ENCODE measurements at regions not wholly inside any gene's neighbourhood (a gene's known extent, or its start where the extent isn't known, plus 50 kb on each side); places are given as distances from the start of the nearest gene placed in this dataset.

GRCh38 chr1:63269571-63269970 lies 52.8 kb upstream of the FOXD3 start:
- Histone ChIP-seq H3K36me3 (no peaks in the 10 kb centered on the region), H3K9me3 (no peaks in the 10 kb centered on the region), H3K4me1 (no peaks in the 10 kb centered on the region), H3K27me3 (ENCODE audit: low read depth) (no peaks in the 10 kb centered on the region), H3K4me3 (no peak overlapping the region), H3K27ac (no peak overlapping the region)
- DNase-seq (no peak), ATAC-seq (no peak)
- intact Hi-C loops (cut with DNase I), result no loop called here
- TF ChIP-seq CTCF (IDR thresholded peaks at IDR 0.05), result no peak

Data from lower lobe of right lung (tissue), 2 donors.